IMR-90 (cell line): ENCODE measurements at regions not wholly inside any gene's neighbourhood (a gene's known extent, or its start where the extent isn't known, plus 50 kb on each side); places are given as distances from the start of the nearest gene placed in this dataset.

Source experiments
- ATAC-seq: fragments of 200-7000 bp; cut with Tn5 transposase; 2 replicates; pipeline ENCODE4 v1.9.1; 2020; ENCODE audit warnings: low read depth, mild to moderate bottlenecking, moderate library complexity
- BruUV-seq: library from RNA; stranded (reverse); fragments of 400-500 nt; replicated peaks from 2 replicates; lab custom pipeline; 2021; lab: Mats Ljungman, UMichigan
- CTCF ChIA-PET: fragments of 300-600 bp; formaldehyde crosslinking; extraction: SDS; loops from one replicate; lab custom pipeline; 2021; ENCODE audit warnings: antibody characterized with exemption; lab: Yijun Ruan, JAX
- POLR2A ChIA-PET: fragments of 300-600 bp; sonication (Branson Sonifier 250); formaldehyde crosslinking; loops from one replicate; lab custom pipeline; 2022; ENCODE audit warnings: antibody characterized with exemption; ENCODE audit not compliant: unreplicated experiment; lab: Charles Lee
- DNase-seq: peaks from one replicate; pipeline ENCODE4 v3.0.0; 2013
- H2AFZ ChIP-seq: replicated peaks from 2 replicates; pipeline ENCODE3; 2013; ENCODE audit warnings: low read length, mild to moderate bottlenecking; ENCODE audit not compliant: poor library complexity
- H2AK5ac ChIP-seq: 2 replicates; pipeline ENCODE4 v1.6.1; 2013; ENCODE audit warnings: low read depth, low read length, inconsistent platforms
- H2AK9ac ChIP-seq: replicated peaks from 2 replicates; pipeline ENCODE3; 2013; ENCODE audit warnings: mild to moderate bottlenecking, low read depth, low read length, moderate library complexity; ENCODE audit not compliant: poor library complexity
- H2BK120ac ChIP-seq: 2 replicates; pipeline ENCODE4 v1.6.1; 2013; ENCODE audit warnings: low read depth, low read length, inconsistent platforms
- H2BK15ac ChIP-seq: 3 replicates; pipeline ENCODE4 v1.6.1; 2013; ENCODE audit warnings: low read depth, low read length, inconsistent platforms
- H2BK20ac ChIP-seq: 2 replicates; pipeline ENCODE4 v1.6.1; 2013; ENCODE audit warnings: low read depth, mild to moderate bottlenecking, inconsistent platforms, low read length, moderate library complexity
- H2BK5ac ChIP-seq: 2 replicates; pipeline ENCODE4 v1.6.1; 2013; ENCODE audit warnings: mild to moderate bottlenecking, low read depth, low read length, inconsistent platforms; ENCODE audit not compliant: poor library complexity, severe bottlenecking
- H3K14ac ChIP-seq: replicated peaks from 2 replicates; pipeline ENCODE4 v1.6.1; 2013; ENCODE audit warnings: low read depth, low read length, inconsistent platforms
- H3K18ac ChIP-seq: 2 replicates; pipeline ENCODE4 v1.6.1; 2013; ENCODE audit warnings: low read depth, low read length, control low read depth
- H3K23ac ChIP-seq: 2 replicates; pipeline ENCODE4 v1.6.1; 2013; ENCODE audit warnings: low read depth, low read length, inconsistent platforms
- H3K27ac ChIP-seq: 2 replicates; pipeline ENCODE4 v1.5.1; 2013; ENCODE audit warnings: mild to moderate bottlenecking, control low read depth, low read length; ENCODE audit not compliant: insufficient read depth
- H3K27me3 ChIP-seq: 2 replicates; pipeline ENCODE4 v1.6.1; 2013; ENCODE audit warnings: low read length; ENCODE audit not compliant: control insufficient read depth, insufficient read depth
- H3K36me3 ChIP-seq: 2 replicates; pipeline ENCODE4 v1.6.1; 2013; ENCODE audit warnings: low read length, mixed read lengths; ENCODE audit not compliant: control insufficient read depth, insufficient read depth
- H3K4ac ChIP-seq: 2 replicates; pipeline ENCODE4 v1.6.1; 2013; ENCODE audit warnings: low read depth, low read length, inconsistent platforms
- H3K4me1 ChIP-seq: 2 replicates; pipeline ENCODE4 v1.6.1; 2013; ENCODE audit warnings: low read length, mixed read lengths; ENCODE audit not compliant: control insufficient read depth, insufficient read depth
- H3K4me2 ChIP-seq: 2 replicates; pipeline ENCODE4 v1.6.1; 2013; ENCODE audit warnings: low read depth, mild to moderate bottlenecking, control low read depth, low read length, moderate library complexity
- H3K4me3 ChIP-seq: 2 replicates; pipeline ENCODE4 v1.5.1; 2013; ENCODE audit warnings: low read depth, mild to moderate bottlenecking, control low read depth, low read length, moderate library complexity; ENCODE audit not compliant: insufficient read depth
- H3K56ac ChIP-seq: 2 replicates; pipeline ENCODE4 v1.6.1; 2013; ENCODE audit warnings: low read length, inconsistent platforms; ENCODE audit not compliant: insufficient read depth; ENCODE audit errors: extremely low read depth
- H3K79me1 ChIP-seq, 2 experiments: 2 replicates each; pipeline ENCODE4 v1.6.1; 2013; ENCODE audit warnings: low read length in 2 of 2, inconsistent platforms in 1 of 2, low read depth in 1 of 2
- H3K9ac ChIP-seq: 2 replicates; pipeline ENCODE4 v1.6.1; 2013; ENCODE audit warnings: low read depth, low read length, control low read depth
- H3K9me1 ChIP-seq: 2 replicates; pipeline ENCODE4 v1.6.1; 2013; ENCODE audit warnings: low read length, inconsistent platforms; ENCODE audit not compliant: insufficient read depth
- H3K9me3 ChIP-seq: 2 replicates; pipeline ENCODE4 v1.6.1; 2013; ENCODE audit warnings: low read length; ENCODE audit not compliant: control insufficient read depth, insufficient read depth
- H4K20me1 ChIP-seq: 2 replicates; pipeline ENCODE4 v1.6.1; 2013; ENCODE audit warnings: low read length, inconsistent platforms; ENCODE audit not compliant: insufficient read depth
- H4K5ac ChIP-seq: 2 replicates; pipeline ENCODE4 v1.6.1; 2013; ENCODE audit warnings: mild to moderate bottlenecking, low read depth, low read length, control low read depth
- H4K8ac ChIP-seq, 2 experiments: 2 replicates each; pipeline ENCODE4 v1.6.1; 2013; ENCODE audit warnings: low read depth in 2 of 2, low read length in 2 of 2, control low read depth in 1 of 2, inconsistent platforms in 1 of 2
- H4K91ac ChIP-seq: 2 replicates; pipeline ENCODE4 v1.6.1; 2013; ENCODE audit warnings: low read depth, low read length, inconsistent platforms; ENCODE audit not compliant: insufficient read depth
- BHLHE40 ChIP-seq: fragments of 150-350 bp; IDR thresholded peaks from 2 replicates; pipeline ENCODE4 v1.6.1; 2016; ENCODE audit warnings: mild to moderate bottlenecking, low read depth, low read length
- CEBPB ChIP-seq: IDR thresholded peaks from 2 replicates; pipeline ENCODE4 v1.6.1; 2012; ENCODE audit warnings: low read depth, low read length, improper control_type of control experiment
- FOS ChIP-seq: fragments of 150-350 bp; IDR thresholded peaks from 2 replicates; pipeline ENCODE4 v1.6.1; 2016; ENCODE audit warnings: low read depth, low read length
- MAZ ChIP-seq: IDR thresholded peaks from 2 replicates; pipeline ENCODE4 v1.6.1; 2012; ENCODE audit warnings: low read depth, mild to moderate bottlenecking, low read length, improper control_type of control experiment, moderate library complexity, borderline replicate concordance
- MXI1 ChIP-seq: IDR thresholded peaks from 2 replicates; pipeline ENCODE4 v1.6.1; 2012; ENCODE audit warnings: low read depth, mild to moderate bottlenecking, low read length, moderate library complexity, borderline replicate concordance
- RCOR1 ChIP-seq: IDR thresholded peaks from 2 replicates; pipeline ENCODE4 v1.6.1; 2012; ENCODE audit warnings: mild to moderate bottlenecking, low read length, improper control_type of control experiment; ENCODE audit not compliant: insufficient replicate concordance
- RFX5 ChIP-seq: IDR thresholded peaks from 2 replicates; pipeline ENCODE4 v1.8.0; 2012; ENCODE audit warnings: low read depth, mild to moderate bottlenecking, low read length, moderate library complexity
- WGBS, 2 experiments: methylation state at CpG; one replicate each; pipeline versions ENCODE4 v1.1.5 to v1.1.7; 2013; ENCODE audit warnings: missing lambda C conversion rate in 2 of 2; ENCODE audit not compliant: insufficient read length in 1 of 2; ENCODE audit errors: extremely low coverage in 2 of 2; 5-methylcytosine and 5-hydroxymethylcytosine counted together
- dilution Hi-C: fragments of 300-500 bp; cut with HindIII; formaldehyde crosslinking; loops from one replicate; pipeline ENCODE4 v1.14.3; 2018; ENCODE audit warnings: low sequenced_read_pairs; ENCODE audit not compliant: unreplicated experiment
- in situ Hi-C: fragments of 300-500 bp; cut with MboI; formaldehyde crosslinking; loops from 3 replicates; pipeline ENCODE4 v1.14.3; 2019; ENCODE audit warnings: low sequenced_read_pairs, inconsistent platforms, mixed read lengths
- intact Hi-C: fragments of 100-400 bp; cut with micrococcal nuclease; formaldehyde crosslinking; loops from 2 replicates; pipeline ENCODE4 v1.10.0; 2022
- TF ChIP-seq, protein P1 (sequence below): fragments of 150-350 bp; IDR thresholded peaks from 2 replicates; pipeline ENCODE4 v1.6.1; 2017; ENCODE audit warnings: mild to moderate bottlenecking, antibody characterized with exemption, low read length, low read depth
- TF ChIP-seq, protein P2 (sequence below): conservative IDR thresholded peaks from 2 replicates; pipeline ENCODE4 v1.5.1; 2012; ENCODE audit warnings: mild to moderate bottlenecking, low read depth, low read length, improper control_type of control experiment

DNA sequence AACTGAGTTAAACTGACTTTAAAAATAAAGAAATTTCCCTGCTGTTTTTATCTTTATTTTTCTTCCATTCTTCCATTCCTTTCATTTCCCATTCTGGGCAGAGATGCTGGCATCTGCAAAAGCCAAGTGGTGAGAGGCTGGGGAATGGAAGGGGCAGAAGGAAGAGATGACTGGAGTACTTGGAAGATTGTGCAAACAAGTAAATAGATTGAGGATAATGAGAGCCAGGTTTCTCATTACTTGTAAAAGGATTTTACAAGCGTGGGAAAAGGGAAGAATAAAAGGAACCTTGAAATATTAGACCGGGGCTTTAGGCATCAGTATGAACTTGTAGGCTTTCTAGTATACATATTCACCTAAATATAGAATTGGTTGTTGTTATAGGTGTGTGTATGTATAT lies 341.2 kb downstream of the CAAP1 start:
- Histone ChIP-seq H3K4me2 (no peak overlapping the region), H3K4me1 (no peaks in the 10 kb centered on the region), H3K79me1 (no peaks in the 10 kb centered on the region), H4K5ac (no peak overlapping the region), H3K4ac (no peak overlapping the region), H3K9me1 (no peaks in the 10 kb centered on the region), H3K56ac (no peak overlapping the region), H3K9me3 (0 out of 2 replicates have a peak, but pooled peaks cover 1% of the 10 kb centered on the region), H3K14ac (no peak overlapping the region), H3K27ac (no peak overlapping the region), H3K4me3 (no peak overlapping the region), H2BK15ac (no peak overlapping the region), H3K23ac (no peak overlapping the region), H4K8ac (no peak overlapping the region), H2AK5ac (no peak overlapping the region), H3K27me3 (no peaks in the 10 kb centered on the region), H3K18ac (no peak overlapping the region), H2BK20ac (no peak overlapping the region), H4K20me1 (no peaks in the 10 kb centered on the region), H3K36me3 (no peaks in the 10 kb centered on the region), H2BK5ac (no peak overlapping the region), H2AK9ac (no peak overlapping the region), H4K91ac (no peak overlapping the region), H3K9ac (no peak overlapping the region), H2AFZ (no peak overlapping the region), H2BK120ac (no peak overlapping the region)
- no CpG with 5 or more reads among the region's 2 CpGs for WGBS, 2 experiments
- dilution Hi-C loops (no loop called here), intact Hi-C loops (no loop called here), in situ Hi-C loops (no loop called here)
- CTCF ChIA-PET = no interaction called here
- no peak for DNase-seq
- TF ChIP-seq BHLHE40 (no peak), FOS (no peak), MXI1 (no peak), RFX5 (no peak), RCOR1 (no peak), CEBPB (no peak), MAZ (no peak)
- TF ChIP-seq, protein P1, sequence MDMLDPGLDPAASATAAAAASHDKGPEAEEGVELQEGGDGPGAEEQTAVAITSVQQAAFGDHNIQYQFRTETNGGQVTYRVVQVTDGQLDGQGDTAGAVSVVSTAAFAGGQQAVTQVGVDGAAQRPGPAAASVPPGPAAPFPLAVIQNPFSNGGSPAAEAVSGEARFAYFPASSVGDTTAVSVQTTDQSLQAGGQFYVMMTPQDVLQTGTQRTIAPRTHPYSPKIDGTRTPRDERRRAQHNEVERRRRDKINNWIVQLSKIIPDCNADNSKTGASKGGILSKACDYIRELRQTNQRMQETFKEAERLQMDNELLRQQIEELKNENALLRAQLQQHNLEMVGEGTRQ = no peak
- TF ChIP-seq, protein P2, sequence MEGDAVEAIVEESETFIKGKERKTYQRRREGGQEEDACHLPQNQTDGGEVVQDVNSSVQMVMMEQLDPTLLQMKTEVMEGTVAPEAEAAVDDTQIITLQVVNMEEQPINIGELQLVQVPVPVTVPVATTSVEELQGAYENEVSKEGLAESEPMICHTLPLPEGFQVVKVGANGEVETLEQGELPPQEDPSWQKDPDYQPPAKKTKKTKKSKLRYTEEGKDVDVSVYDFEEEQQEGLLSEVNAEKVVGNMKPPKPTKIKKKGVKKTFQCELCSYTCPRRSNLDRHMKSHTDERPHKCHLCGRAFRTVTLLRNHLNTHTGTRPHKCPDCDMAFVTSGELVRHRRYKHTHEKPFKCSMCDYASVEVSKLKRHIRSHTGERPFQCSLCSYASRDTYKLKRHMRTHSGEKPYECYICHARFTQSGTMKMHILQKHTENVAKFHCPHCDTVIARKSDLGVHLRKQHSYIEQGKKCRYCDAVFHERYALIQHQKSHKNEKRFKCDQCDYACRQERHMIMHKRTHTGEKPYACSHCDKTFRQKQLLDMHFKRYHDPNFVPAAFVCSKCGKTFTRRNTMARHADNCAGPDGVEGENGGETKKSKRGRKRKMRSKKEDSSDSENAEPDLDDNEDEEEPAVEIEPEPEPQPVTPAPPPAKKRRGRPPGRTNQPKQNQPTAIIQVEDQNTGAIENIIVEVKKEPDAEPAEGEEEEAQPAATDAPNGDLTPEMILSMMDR = no peak
- no TSS peak for BruUV-seq
- no peak for ATAC-seq
- POLR2A ChIA-PET = no interaction called here
